NT2/D1 (cell line): ENCODE measurements at regions not wholly inside any gene's neighbourhood (a gene's known extent, or its start where the extent isn't known, plus 50 kb on each side); places are given as distances from the start of the nearest gene placed in this dataset.

Experiments
- SUZ12 ChIP-seq: IDR thresholded peaks from 2 replicates; pipeline ENCODE4 v1.6.1; 2011; ENCODE audit not compliant: insufficient read length, insufficient read depth; ENCODE audit errors: extremely low read depth
- YY1 ChIP-seq: IDR thresholded peaks from 2 replicates; pipeline ENCODE4 v1.6.1; 2011; ENCODE audit not compliant: insufficient read length, insufficient read depth
- ZNF274 ChIP-seq: IDR thresholded peaks from 2 replicates; pipeline ENCODE4 v1.6.1; 2011; ENCODE audit warnings: mild to moderate bottlenecking, low read depth, low read length

DNA sequence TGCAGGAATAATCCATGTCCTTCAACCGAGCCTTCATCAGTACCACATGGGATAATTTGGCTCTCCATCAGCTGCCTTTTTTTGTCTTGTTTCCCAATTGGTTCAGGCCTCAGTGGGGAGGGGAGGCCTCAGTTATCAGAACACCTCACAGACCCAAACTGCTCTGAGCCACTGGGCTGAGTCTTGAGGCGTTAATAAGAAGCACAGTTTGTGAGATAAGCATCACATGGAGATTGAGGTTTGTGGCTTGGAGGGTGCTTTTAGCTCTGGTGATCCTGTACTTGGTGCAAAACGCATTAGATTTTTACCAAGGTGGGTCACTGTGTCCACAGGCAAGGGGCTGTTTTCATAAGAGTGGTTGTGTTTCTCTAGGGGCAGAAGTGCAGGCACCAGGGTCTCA, 82.8 kb upstream of the HPF1 start:
- TF ChIP-seq SUZ12 (no peak), YY1 (no peak), ZNF274 (no peak)
